ENCODE measurements at regions not wholly inside any gene's neighbourhood (a gene's known extent, or its start where the extent isn't known, plus 50 kb on each side); places are given as distances from the start of the nearest gene placed in this dataset.

DNA sequence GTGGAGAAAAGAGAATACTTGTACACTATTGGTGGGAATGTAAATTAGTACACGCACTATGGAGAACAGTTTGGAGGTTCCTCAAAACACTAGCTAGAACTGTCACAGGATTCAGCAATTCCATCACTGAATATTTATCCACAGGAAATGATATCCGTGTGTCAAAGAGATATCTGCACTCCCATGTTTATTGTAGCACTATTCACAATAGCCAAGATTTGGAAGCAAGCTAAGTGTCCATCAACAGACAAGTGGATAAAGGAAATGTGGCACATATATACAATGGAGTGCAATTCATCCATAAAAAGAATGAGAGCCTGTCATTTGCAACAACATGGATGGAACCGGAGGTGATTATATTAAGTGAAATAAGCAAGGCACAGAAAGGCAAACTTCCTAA, 428.5 kb downstream of the CCDC91 start:
- Mint-ChIP-seq H3K27me3 (ENCODE audit: insufficient read depth) (peaks cover 2% of the 10 kb centered on the region; the same call in 1 of the 2 replicates), H3K27ac (no peak overlapping the region), H3K36me3 (ENCODE audit: low read depth) (no peaks in the 10 kb centered on the region), H3K4me3 (no peak overlapping the region), H3K9me3 (no peaks in the 10 kb centered on the region), H3K4me1 (ENCODE audit: low read depth) (0 out of 2 replicates have a peak, but pooled peaks cover 4% of the 10 kb centered on the region)
- DNase-seq: no peak
- TF ChIP-seq, protein P1, sequence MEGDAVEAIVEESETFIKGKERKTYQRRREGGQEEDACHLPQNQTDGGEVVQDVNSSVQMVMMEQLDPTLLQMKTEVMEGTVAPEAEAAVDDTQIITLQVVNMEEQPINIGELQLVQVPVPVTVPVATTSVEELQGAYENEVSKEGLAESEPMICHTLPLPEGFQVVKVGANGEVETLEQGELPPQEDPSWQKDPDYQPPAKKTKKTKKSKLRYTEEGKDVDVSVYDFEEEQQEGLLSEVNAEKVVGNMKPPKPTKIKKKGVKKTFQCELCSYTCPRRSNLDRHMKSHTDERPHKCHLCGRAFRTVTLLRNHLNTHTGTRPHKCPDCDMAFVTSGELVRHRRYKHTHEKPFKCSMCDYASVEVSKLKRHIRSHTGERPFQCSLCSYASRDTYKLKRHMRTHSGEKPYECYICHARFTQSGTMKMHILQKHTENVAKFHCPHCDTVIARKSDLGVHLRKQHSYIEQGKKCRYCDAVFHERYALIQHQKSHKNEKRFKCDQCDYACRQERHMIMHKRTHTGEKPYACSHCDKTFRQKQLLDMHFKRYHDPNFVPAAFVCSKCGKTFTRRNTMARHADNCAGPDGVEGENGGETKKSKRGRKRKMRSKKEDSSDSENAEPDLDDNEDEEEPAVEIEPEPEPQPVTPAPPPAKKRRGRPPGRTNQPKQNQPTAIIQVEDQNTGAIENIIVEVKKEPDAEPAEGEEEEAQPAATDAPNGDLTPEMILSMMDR (IDR thresholded peaks at IDR 0.05): no peak

DNA sequence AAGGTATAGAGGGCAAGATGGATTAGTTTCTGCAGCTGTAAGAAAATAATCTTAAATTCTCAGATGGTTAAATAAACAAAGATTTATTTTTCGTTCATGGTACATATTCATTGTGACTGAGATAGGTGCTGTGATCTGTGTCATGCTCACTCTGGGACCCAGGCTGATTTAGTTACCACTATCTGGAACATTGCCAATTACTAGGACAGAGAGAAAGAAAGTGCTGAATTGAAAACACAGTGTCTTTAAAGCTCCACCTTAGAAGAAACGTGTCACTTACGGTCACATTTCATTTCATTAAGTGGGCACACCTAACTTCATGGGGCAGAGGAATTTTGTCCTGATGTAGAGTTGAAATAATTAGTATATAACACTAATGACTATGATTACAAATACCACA, 430.0 kb downstream of the CCDC91 start:
- Mint-ChIP-seq H3K36me3 (ENCODE audit: low read depth) (no peaks in the 10 kb centered on the region), H3K27ac (no peak overlapping the region), H3K4me1 (ENCODE audit: low read depth) (0 out of 2 replicates have a peak, but pooled peaks cover 4% of the 10 kb centered on the region), H3K4me3 (no peak overlapping the region), H3K27me3 (ENCODE audit: insufficient read depth) (peaks cover 2% of the 10 kb centered on the region; the same call in 1 of the 2 replicates), H3K9me3 (no peaks in the 10 kb centered on the region)
- DNase-seq: no peak
- TF ChIP-seq, protein P1 (IDR thresholded peaks at IDR 0.05): no peak

DNA sequence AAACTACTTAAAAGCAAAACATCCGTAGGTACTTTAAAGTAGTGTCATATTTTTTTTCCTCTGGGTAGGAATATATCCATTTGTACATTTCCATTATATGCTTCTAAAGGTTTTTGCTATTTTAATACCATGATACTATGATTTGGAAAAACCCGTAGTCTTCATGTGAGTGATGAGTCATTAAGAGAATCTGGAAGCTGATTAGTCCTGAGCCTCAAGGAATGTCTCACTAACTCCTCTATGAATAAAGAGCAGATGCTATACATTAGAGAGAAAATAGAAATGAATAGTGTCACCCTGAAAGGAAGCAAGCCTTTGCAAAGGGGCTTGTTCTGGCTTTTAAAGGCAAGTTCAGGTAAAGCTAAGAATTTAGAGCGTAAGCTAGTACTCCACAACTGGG, 432.1 kb downstream of the CCDC91 start:
- H3K4me3 Mint-ChIP-seq: no peak overlapping the region
- peaks cover 4% of the 10 kb centered on the region for H3K27me3 Mint-ChIP-seq (ENCODE audit: insufficient read depth)
- no peak overlapping the region for H3K27ac Mint-ChIP-seq
- TF ChIP-seq, protein P1 (IDR thresholded peaks at IDR 0.05): no peak
- DNase-seq: peak; percentile 1
- no peaks in the 10 kb centered on the region for H3K36me3 Mint-ChIP-seq (ENCODE audit: low read depth)
- H3K4me1 Mint-ChIP-seq (ENCODE audit: low read depth): 0 out of 2 replicates have a peak, but pooled peaks cover 4% of the 10 kb centered on the region
- H3K9me3 Mint-ChIP-seq: no peaks in the 10 kb centered on the region

GRCh38 chr12:28626504-28626903, 436.2 kb downstream of the CCDC91 start:
- DNase-seq: no peak
- Mint-ChIP-seq H3K9me3 (no peaks in the 10 kb centered on the region), H3K4me3 (no peak overlapping the region), H3K27ac (no peak overlapping the region), H3K27me3 (ENCODE audit: insufficient read depth) (peaks cover 7% of the 10 kb centered on the region), H3K36me3 (ENCODE audit: low read depth) (no peaks in the 10 kb centered on the region), H3K4me1 (ENCODE audit: low read depth) (0 out of 2 replicates have a peak, but pooled peaks cover 4% of the 10 kb centered on the region)
- TF ChIP-seq, protein P1 (IDR thresholded peaks at IDR 0.05): no peak

DNA sequence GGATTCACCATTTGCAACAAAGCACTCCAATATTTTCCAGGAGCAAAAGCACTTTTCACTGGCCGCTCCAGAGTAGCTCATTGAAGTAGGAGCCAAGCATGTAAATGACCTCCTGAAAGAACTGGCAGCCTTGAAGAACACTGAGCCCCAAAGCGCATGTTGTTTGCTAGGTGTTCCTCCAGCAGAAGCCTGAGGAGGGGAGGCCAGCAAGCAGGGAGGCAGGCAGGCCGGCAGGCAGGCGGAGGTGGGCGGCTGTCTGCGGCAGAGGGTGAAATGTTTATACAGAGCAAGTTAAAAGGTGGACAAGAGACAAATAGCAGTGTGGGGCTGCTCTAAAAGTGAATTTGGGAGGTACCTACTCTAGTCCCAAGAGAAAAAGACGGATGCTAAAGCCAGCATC, 439.4 kb downstream of the CCDC91 start:
- DNase-seq: no peak
- Mint-ChIP-seq H3K36me3 (ENCODE audit: low read depth) (no peaks in the 10 kb centered on the region), H3K27me3 (ENCODE audit: insufficient read depth) (peaks cover 7% of the 10 kb centered on the region), H3K27ac (no peak overlapping the region), H3K9me3 (no peaks in the 10 kb centered on the region), H3K4me3 (no peak overlapping the region), H3K4me1 (ENCODE audit: low read depth) (no peaks in the 10 kb centered on the region)
- TF ChIP-seq, protein P1 (IDR thresholded peaks at IDR 0.05): no peak

DNA sequence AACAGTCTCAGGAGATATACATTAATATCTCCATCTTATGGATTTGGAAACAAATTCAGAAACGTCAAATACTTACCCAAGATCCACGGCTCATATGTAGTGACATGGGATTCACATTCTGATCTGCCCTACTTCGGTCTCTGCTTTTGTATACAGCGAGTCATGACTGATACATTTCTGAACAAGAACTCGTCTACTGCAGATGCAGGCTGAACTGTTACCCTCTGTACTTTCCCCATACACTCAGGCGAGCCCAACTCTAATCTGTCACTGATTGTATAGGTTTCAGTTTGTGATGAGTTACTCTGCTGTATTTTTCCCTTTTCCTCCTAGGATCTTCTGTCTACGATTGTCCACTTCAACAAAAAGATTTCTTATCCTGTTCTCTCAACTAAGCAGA, 441.6 kb downstream of the CCDC91 start:
- DNase-seq: no peak

More for the DNA sequence above, 441.6 kb downstream of the CCDC91 start:
- TF ChIP-seq, protein P1 (IDR thresholded peaks at IDR 0.05): no peak
- peaks cover 3% of the 10 kb centered on the region; the same call in 1 of the 2 replicates for H3K27me3 Mint-ChIP-seq (ENCODE audit: insufficient read depth)
- no peak overlapping the region for H3K4me3 Mint-ChIP-seq
- no peak overlapping the region for H3K27ac Mint-ChIP-seq
- H3K9me3 Mint-ChIP-seq: no peaks in the 10 kb centered on the region
- no peaks in the 10 kb centered on the region for H3K36me3 Mint-ChIP-seq (ENCODE audit: low read depth)
- no peaks in the 10 kb centered on the region for H3K4me1 Mint-ChIP-seq (ENCODE audit: low read depth)
